Nephron progenitor cell (in vitro differentiated cells): ENCODE measurements at regions not wholly inside any gene's neighbourhood (a gene's known extent, or its start where the extent isn't known, plus 50 kb on each side); places are given as distances from the start of the nearest gene placed in this dataset.

Source experiments
- DNase-seq: peaks from one replicate; pipeline ENCODE4 v3.0.0; 2021
- H3K27ac Mint-ChIP-seq: 2 replicates; pipeline ENCODE4 v1.8.0; 2021; ENCODE audit warnings: mild to moderate bottlenecking, moderate library complexity, mixed read lengths
- H3K27me3 Mint-ChIP-seq: 2 replicates; pipeline ENCODE4 v1.8.0; 2021; ENCODE audit warnings: mild to moderate bottlenecking, low read depth, mixed read lengths; ENCODE audit not compliant: poor library complexity
- H3K36me3 Mint-ChIP-seq: 2 replicates; pipeline ENCODE4 v1.8.0; 2021; ENCODE audit warnings: low read depth, mixed read lengths
- H3K4me1 Mint-ChIP-seq: 2 replicates; pipeline ENCODE4 v1.8.0; 2021; ENCODE audit warnings: mixed read lengths
- H3K4me3 Mint-ChIP-seq: 2 replicates; pipeline ENCODE4 v1.8.0; 2021; ENCODE audit warnings: mild to moderate bottlenecking, moderate library complexity, mixed read lengths
- H3K9me3 Mint-ChIP-seq: 2 replicates; pipeline ENCODE4 v1.8.0; 2021; ENCODE audit warnings: mild to moderate bottlenecking, moderate library complexity, mixed read lengths
- TF ChIP-seq, protein P1 (sequence below): fragments of 200-600 bp; sonication (generic); IDR thresholded peaks from 2 replicates; pipeline ENCODE4 v1.5.0; 2021; ENCODE audit warnings: antibody characterized with exemption

GRCh38 chr10:131689486-131689885 is 211.3 kb upstream of the PPP2R2D start:
- no peak for DNase-seq
- Mint-ChIP-seq H3K4me1 (peaks cover 45% of the 10 kb centered on the region), H3K27me3 (peaks cover 17% of the 10 kb centered on the region), H3K9me3 (no peaks in the 10 kb centered on the region), H3K27ac (no peak overlapping the region), H3K4me3 (no peak overlapping the region), H3K36me3 (no peaks in the 10 kb centered on the region)
- TF ChIP-seq, protein P1, sequence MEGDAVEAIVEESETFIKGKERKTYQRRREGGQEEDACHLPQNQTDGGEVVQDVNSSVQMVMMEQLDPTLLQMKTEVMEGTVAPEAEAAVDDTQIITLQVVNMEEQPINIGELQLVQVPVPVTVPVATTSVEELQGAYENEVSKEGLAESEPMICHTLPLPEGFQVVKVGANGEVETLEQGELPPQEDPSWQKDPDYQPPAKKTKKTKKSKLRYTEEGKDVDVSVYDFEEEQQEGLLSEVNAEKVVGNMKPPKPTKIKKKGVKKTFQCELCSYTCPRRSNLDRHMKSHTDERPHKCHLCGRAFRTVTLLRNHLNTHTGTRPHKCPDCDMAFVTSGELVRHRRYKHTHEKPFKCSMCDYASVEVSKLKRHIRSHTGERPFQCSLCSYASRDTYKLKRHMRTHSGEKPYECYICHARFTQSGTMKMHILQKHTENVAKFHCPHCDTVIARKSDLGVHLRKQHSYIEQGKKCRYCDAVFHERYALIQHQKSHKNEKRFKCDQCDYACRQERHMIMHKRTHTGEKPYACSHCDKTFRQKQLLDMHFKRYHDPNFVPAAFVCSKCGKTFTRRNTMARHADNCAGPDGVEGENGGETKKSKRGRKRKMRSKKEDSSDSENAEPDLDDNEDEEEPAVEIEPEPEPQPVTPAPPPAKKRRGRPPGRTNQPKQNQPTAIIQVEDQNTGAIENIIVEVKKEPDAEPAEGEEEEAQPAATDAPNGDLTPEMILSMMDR, result no peak

GRCh38 chr10:131689954-131690757 is 210.7 kb upstream of the PPP2R2D start:
- peaks cover 17% of the 10 kb centered on the region for H3K27me3 Mint-ChIP-seq
- H3K4me3 Mint-ChIP-seq, result no peak overlapping the region
- DNase-seq, result no peak
- H3K9me3 Mint-ChIP-seq, result no peaks in the 10 kb centered on the region
- no peaks in the 10 kb centered on the region for H3K36me3 Mint-ChIP-seq
- H3K4me1 Mint-ChIP-seq, result peaks cover 38% of the 10 kb centered on the region
- TF ChIP-seq, protein P1, result no peak
- H3K27ac Mint-ChIP-seq, result no peak overlapping the region

DNA sequence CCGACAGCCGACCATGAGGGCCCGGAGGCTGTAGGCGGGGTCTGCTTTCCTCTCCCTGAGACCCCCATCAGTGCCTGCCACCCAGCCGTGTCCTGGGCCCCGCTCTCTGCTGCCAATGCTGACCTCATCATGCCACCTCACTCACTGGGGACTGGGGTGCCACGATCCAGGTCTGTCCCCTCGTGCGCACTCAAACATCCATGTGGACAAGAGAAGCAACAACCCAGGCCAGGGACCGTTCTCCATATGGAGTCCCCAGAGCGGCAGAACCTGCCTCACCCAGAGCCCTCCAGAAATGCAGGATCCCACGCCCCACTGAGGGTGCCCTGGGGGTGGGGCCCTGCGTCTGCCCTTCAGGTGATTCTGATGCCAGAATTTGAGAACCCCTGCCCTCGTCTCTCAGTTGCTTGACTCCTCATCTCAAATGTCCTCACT is 210.0 kb upstream of the PPP2R2D start:
- H3K27me3 Mint-ChIP-seq, result peaks cover 15% of the 10 kb centered on the region

GRCh38 chr10:131691481-131692090 is 209.2 kb upstream of the PPP2R2D start:
- no peak overlapping the region for H3K27ac Mint-ChIP-seq
- no peak overlapping the region for H3K4me3 Mint-ChIP-seq
- TF ChIP-seq, protein P1, result no peak
- H3K36me3 Mint-ChIP-seq, result no peaks in the 10 kb centered on the region
- no peaks in the 10 kb centered on the region for H3K9me3 Mint-ChIP-seq
- peaks cover 31% of the 10 kb centered on the region for H3K4me1 Mint-ChIP-seq
- H3K27me3 Mint-ChIP-seq, result peaks cover 17% of the 10 kb centered on the region
- DNase-seq, result no peak

More for the DNA sequence above, 210.0 kb upstream of the PPP2R2D start:
- TF ChIP-seq, protein P1, result no peak
- Mint-ChIP-seq H3K36me3 (no peaks in the 10 kb centered on the region), H3K4me3 (no peak overlapping the region), H3K4me1 (peaks cover 32% of the 10 kb centered on the region), H3K27ac (no peak overlapping the region), H3K9me3 (no peaks in the 10 kb centered on the region)
- DNase-seq, result no peak

DNA sequence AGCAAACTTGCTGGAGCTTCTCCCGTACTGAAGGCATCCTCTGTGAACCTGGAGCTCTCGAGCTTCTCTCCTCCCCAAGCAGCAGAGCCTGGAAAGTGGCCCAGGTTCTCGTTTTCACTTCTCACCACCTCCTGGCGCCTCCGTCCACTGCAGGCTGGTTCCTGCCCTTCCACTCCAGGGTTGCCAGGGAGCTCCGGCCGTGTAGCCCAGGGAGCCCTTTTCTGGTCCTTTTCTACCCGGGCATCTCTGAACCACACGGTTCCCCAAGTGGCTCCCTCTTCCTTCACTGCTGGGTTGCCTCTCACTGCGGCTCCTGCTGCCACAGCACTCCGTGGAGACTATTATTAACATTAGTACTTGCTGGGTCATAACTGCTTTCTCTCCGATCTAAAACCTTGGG is 208.6 kb upstream of the PPP2R2D start:
- no peaks in the 10 kb centered on the region for H3K36me3 Mint-ChIP-seq
- H3K4me1 Mint-ChIP-seq, result peaks cover 31% of the 10 kb centered on the region
- TF ChIP-seq, protein P1, result no peak
- no peak overlapping the region for H3K4me3 Mint-ChIP-seq
- H3K27ac Mint-ChIP-seq, result peak overlapping the region; percentile 57
- H3K9me3 Mint-ChIP-seq, result no peaks in the 10 kb centered on the region
- H3K27me3 Mint-ChIP-seq, result peaks cover 17% of the 10 kb centered on the region
- no peak for DNase-seq
